HG03521 (cell line): ENCODE measurements at regions not wholly inside any gene's neighbourhood (a gene's known extent, or its start where the extent isn't known, plus 50 kb on each side); places are given as distances from the start of the nearest gene placed in this dataset.

Experiments used
- ATAC-seq: cut with Tn5 transposase; IDR thresholded peaks from one replicate; pipeline ENCODE4 v1.9.1; 2021; ENCODE audit warnings: mild to moderate bottlenecking, moderate library complexity; ENCODE audit not compliant: unreplicated experiment

- ATAC-seq: no peak
Measured at GRCh38 chr16:6689643-6690042, 643.0 kb upstream of the RBFOX1 start.

GRCh38 chr16:6687593-6687992 is 645.1 kb upstream of the RBFOX1 start:
- no peak for ATAC-seq

- ATAC-seq: no peak
Measured at GRCh38 chr16:6684076-6684673, 648.5 kb upstream of the RBFOX1 start.

- no peak for ATAC-seq
Measured at GRCh38 chr16:6682142-6682811, 650.4 kb upstream of the RBFOX1 start.

- no peak for ATAC-seq
Measured at GRCh38 chr16:6678586-6678985, 654.1 kb upstream of the RBFOX1 start.

- ATAC-seq: no peak
Measured at GRCh38 chr16:6674071-6674470, 658.6 kb upstream of the RBFOX1 start.

- ATAC-seq: no peak
Measured at GRCh38 chr16:6672507-6672906, 660.1 kb upstream of the RBFOX1 start.

- ATAC-seq: no peak
Measured at GRCh38 chr16:6667393-6667792, 665.3 kb upstream of the RBFOX1 start.

- ATAC-seq: no peak
Measured at GRCh38 chr16:6665126-6665525, 667.5 kb upstream of the RBFOX1 start.

- ATAC-seq: no peak
Measured at GRCh38 chr16:6663668-6664067, 669.0 kb upstream of the RBFOX1 start.

- ATAC-seq: no peak
Measured at GRCh38 chr16:6656760-6657159, 675.9 kb upstream of the RBFOX1 start.

GRCh38 chr16:6646891-6647290 is 685.8 kb upstream of the RBFOX1 start:
- ATAC-seq: no peak

- no peak for ATAC-seq
Measured at GRCh38 chr16:6645768-6646568, 686.7 kb upstream of the RBFOX1 start.

GRCh38 chr16:6644916-6645315 is 687.7 kb upstream of the RBFOX1 start:
- no peak for ATAC-seq

- no peak for ATAC-seq
Measured at GRCh38 chr16:6643080-6643686, 689.5 kb upstream of the RBFOX1 start.

- no peak for ATAC-seq
Measured at GRCh38 chr16:6642271-6642670, 690.4 kb upstream of the RBFOX1 start.

GRCh38 chr16:6641091-6641490 is 691.6 kb upstream of the RBFOX1 start:
- ATAC-seq: no peak

- ATAC-seq: no peak
Measured at GRCh38 chr16:6636457-6636856, 696.2 kb upstream of the RBFOX1 start.

GRCh38 chr16:6634151-6634550 is 698.5 kb upstream of the RBFOX1 start:
- ATAC-seq: no peak

GRCh38 chr16:6633456-6633855 is 699.2 kb upstream of the RBFOX1 start:
- no peak for ATAC-seq

- no peak for ATAC-seq
Measured at GRCh38 chr16:6629110-6629509, 703.5 kb upstream of the RBFOX1 start.

- ATAC-seq: no peak
Measured at GRCh38 chr16:6625606-6626005, 707.0 kb upstream of the RBFOX1 start.
